Calu3 (cell line): ENCODE measurements at regions not wholly inside any gene's neighbourhood (a gene's known extent, or its start where the extent isn't known, plus 50 kb on each side); places are given as distances from the start of the nearest gene placed in this dataset.

Experiments
- BruUV-seq: library from RNA; stranded (reverse); fragments of 400-500 nt; replicated peaks from 2 replicates; lab custom pipeline; 2021; lab: Mats Ljungman, UMichigan
- CTCF ChIA-PET: fragments of 300-600 bp; sonication (Branson Sonifier 250); formaldehyde crosslinking; loops from one replicate; lab custom pipeline; 2022; ENCODE audit warnings: antibody characterized with exemption; lab: Charles Lee
- DNase-seq: peaks from one replicate; pipeline ENCODE4 v3.0.0; 2022
- H3K27ac Mint-ChIP-seq: one replicate; pipeline ENCODE4 v1.8.0; 2022; ENCODE audit warnings: mixed read lengths; ENCODE audit not compliant: unreplicated experiment
- H3K27me3 Mint-ChIP-seq: one replicate; pipeline ENCODE4 v1.8.0; 2022; ENCODE audit warnings: mixed read lengths; ENCODE audit not compliant: unreplicated experiment
- H3K36me3 Mint-ChIP-seq: one replicate; pipeline ENCODE4 v1.8.0; 2022; ENCODE audit warnings: mild to moderate bottlenecking, moderate library complexity, mixed read lengths; ENCODE audit not compliant: insufficient read depth, unreplicated experiment
- H3K4me1 Mint-ChIP-seq: one replicate; pipeline ENCODE4 v1.8.0; 2022; ENCODE audit warnings: mild to moderate bottlenecking, low read depth, mixed read lengths; ENCODE audit not compliant: unreplicated experiment
- H3K4me3 Mint-ChIP-seq: one replicate; pipeline ENCODE4 v1.8.0; 2022; ENCODE audit warnings: mild to moderate bottlenecking, low read depth, moderate library complexity, mixed read lengths; ENCODE audit not compliant: unreplicated experiment
- H3K9me3 Mint-ChIP-seq: one replicate; pipeline ENCODE4 v1.8.0; 2022; ENCODE audit warnings: low read depth, mixed read lengths; ENCODE audit not compliant: unreplicated experiment
- intact Hi-C: fragments of 100-400 bp; cut with micrococcal nuclease; formaldehyde crosslinking; loops from one replicate; pipeline ENCODE4 v1.10.0; 2022; ENCODE audit not compliant: unreplicated experiment
- TF ChIP-seq, protein P1 (sequence below): fragments of 200-600 bp; IDR thresholded peaks from one replicate; pipeline ENCODE4 v1.8.0; 2022; ENCODE audit warnings: antibody characterized with exemption; ENCODE audit not compliant: unreplicated experiment

DNA sequence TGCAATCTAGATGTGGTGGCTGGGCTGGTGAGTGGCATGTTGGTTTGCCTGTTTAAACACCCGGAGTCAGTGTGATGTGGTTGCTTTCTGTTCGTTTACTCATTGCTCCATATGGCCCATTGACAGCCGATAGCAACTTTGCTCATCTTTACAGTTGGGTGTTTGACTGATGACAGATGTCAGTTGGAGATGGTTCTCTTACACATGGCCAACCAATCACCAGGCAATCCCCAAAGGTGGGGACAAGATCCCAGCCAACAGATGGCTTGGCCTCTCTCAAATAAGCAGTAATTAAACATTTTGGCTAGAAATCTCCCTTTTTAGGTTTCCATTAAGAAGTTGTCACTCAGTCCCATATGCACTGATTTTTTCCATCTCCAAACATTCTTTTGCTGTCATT, 497.1 kb upstream of the ARGLU1 start:
- H3K36me3 Mint-ChIP-seq, result no peaks in the 10 kb centered on the region
- H3K4me1 Mint-ChIP-seq, result no peaks in the 10 kb centered on the region
- no peak overlapping the region for H3K4me3 Mint-ChIP-seq
- H3K27me3 Mint-ChIP-seq, result no peaks in the 10 kb centered on the region
- TF ChIP-seq, protein P1, sequence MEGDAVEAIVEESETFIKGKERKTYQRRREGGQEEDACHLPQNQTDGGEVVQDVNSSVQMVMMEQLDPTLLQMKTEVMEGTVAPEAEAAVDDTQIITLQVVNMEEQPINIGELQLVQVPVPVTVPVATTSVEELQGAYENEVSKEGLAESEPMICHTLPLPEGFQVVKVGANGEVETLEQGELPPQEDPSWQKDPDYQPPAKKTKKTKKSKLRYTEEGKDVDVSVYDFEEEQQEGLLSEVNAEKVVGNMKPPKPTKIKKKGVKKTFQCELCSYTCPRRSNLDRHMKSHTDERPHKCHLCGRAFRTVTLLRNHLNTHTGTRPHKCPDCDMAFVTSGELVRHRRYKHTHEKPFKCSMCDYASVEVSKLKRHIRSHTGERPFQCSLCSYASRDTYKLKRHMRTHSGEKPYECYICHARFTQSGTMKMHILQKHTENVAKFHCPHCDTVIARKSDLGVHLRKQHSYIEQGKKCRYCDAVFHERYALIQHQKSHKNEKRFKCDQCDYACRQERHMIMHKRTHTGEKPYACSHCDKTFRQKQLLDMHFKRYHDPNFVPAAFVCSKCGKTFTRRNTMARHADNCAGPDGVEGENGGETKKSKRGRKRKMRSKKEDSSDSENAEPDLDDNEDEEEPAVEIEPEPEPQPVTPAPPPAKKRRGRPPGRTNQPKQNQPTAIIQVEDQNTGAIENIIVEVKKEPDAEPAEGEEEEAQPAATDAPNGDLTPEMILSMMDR, result no peak
- CTCF ChIA-PET, result no interaction called here
- H3K27ac Mint-ChIP-seq, result no peak overlapping the region
- no peak for DNase-seq
- intact Hi-C loops, result no loop called here
- no TSS peak for BruUV-seq
- H3K9me3 Mint-ChIP-seq, result peaks cover 6% of the 10 kb centered on the region

DNA sequence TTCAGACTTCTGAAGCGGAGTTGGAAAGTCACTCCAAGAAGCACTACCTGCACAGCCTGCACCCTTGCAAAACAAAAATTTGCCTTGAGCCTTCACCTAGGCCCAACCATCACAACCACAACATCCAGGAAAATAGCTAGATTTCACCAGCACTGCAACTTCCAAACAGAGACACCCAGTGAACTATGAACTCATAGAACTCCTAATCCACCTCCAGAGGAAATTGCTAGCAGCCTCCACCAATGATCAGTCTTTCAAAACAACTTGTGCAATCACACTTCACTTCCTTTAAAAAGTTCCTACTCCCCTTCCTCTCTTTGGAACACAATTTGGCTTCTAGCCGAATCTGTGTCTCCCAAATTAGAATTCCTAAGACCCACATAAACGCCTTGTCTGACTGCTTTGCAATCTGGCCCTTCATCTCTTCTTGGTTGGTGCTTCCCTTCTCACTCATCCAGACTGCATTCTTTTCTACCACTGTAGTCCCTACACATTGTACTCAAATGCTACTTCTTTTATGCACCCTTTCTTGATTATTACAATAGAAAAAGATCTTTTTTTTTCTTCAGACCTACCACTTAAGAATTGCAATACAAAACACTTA, 489.2 kb upstream of the ARGLU1 start:
- peaks cover 7% of the 10 kb centered on the region for H3K9me3 Mint-ChIP-seq
- H3K4me1 Mint-ChIP-seq, result no peaks in the 10 kb centered on the region
- no peak for DNase-seq
- TF ChIP-seq, protein P1, result no peak
- BruUV-seq, result no TSS peak
- H3K27me3 Mint-ChIP-seq, result no peaks in the 10 kb centered on the region
- CTCF ChIA-PET, result no interaction called here
- no peak overlapping the region for H3K4me3 Mint-ChIP-seq
- intact Hi-C loops, result no loop called here
- no peak overlapping the region for H3K27ac Mint-ChIP-seq
- H3K36me3 Mint-ChIP-seq, result no peaks in the 10 kb centered on the region

DNA sequence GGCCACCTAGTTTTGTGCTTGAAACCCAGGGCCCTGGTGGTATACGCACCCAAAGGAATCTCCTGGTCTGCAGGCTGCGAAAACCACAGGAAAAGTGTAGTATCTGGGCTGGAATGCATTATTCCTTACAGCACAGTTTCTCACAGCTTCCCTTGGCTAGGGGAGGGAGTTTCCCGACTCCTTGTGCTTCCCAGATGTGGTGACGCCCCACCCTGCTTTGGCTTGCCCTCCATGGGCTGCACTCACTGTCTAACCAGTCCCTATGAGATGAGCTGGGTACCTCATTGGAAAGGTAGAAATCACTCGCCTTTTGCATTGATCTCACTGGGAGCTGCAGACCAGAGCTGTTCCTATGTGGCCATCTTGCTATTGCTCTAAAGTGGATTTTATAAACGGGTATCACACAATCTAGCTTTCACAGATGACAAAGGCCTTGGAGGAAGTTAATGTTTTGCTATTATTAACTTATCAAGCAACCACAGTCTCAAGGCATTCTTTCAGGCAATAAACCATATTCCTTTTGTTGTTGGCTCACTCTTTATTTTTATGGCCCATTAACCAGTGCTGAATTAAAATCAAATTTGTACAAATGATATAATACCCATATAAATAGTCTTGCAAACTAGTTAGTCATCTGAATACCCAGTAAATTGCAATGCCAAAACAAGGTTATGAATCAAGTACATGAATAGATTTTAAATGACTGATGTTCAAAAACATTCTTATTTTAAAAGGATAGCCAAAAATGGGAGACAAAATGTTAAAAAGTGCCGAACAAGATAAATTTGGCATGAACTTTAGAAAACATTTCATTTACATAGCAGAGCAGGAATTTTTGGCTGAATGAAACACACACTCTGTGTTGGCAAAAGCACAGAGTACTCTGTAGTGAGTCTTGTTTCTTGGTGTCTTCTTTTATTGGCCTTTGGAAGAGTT, 475.4 kb upstream of the ARGLU1 start:
- no peak overlapping the region for H3K4me3 Mint-ChIP-seq
- H3K27ac Mint-ChIP-seq, result no peak overlapping the region
- no peaks in the 10 kb centered on the region for H3K27me3 Mint-ChIP-seq
- TF ChIP-seq, protein P1, result no peak
- no TSS peak for BruUV-seq
- intact Hi-C loops, result no loop called here
- no peaks in the 10 kb centered on the region for H3K4me1 Mint-ChIP-seq
- no peaks in the 10 kb centered on the region for H3K36me3 Mint-ChIP-seq
- no peak for DNase-seq
- H3K9me3 Mint-ChIP-seq, result peaks cover 5% of the 10 kb centered on the region
- CTCF ChIA-PET, result no interaction called here

DNA sequence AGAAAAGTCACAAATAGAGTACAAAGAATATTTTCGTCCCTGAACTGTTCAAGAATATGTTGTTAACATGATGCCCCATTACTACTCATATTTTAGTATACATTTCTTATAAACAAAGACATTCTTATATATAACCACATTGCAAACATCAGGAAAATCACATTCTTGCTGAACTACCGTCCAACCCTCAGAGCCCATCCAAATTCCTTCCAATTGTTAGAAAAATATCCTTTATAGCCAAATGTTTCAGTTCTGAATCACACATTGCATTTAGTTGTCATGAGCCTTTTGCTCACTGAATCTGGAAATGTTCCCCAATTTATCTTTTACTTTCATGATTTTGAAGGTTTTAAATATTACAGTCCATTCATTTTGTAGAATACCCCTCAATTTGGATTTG, 467.8 kb upstream of the ARGLU1 start:
- CTCF ChIA-PET, result no interaction called here
- no peak for DNase-seq
- Mint-ChIP-seq H3K36me3 (no peaks in the 10 kb centered on the region), H3K27me3 (no peaks in the 10 kb centered on the region), H3K4me3 (no peak overlapping the region), H3K4me1 (no peaks in the 10 kb centered on the region), H3K27ac (no peak overlapping the region), H3K9me3 (peaks cover 3% of the 10 kb centered on the region)
- TF ChIP-seq, protein P1, result no peak
- intact Hi-C loops, result no loop called here
- BruUV-seq, result no TSS peak
